ENCODE measurements at regions not wholly inside any gene's neighbourhood (a gene's known extent, or its start where the extent isn't known, plus 50 kb on each side); places are given as distances from the start of the nearest gene placed in this dataset.

- no peak overlapping the region for H3K56ac ChIP-seq (replicated peaks; ENCODE audit: insufficient read length, low read depth, low read length)
- H2BK15ac ChIP-seq (ENCODE audit: low read length) = no peak overlapping the region
- no peak overlapping the region for H3K27ac ChIP-seq (ENCODE audit: low read depth, low read length)
- H3K9ac ChIP-seq (replicated peaks in 1 of 4; ENCODE audit: extremely low read depth in 1 of 4, low read depth in 3 of 4, low read length in 3 of 4) = no peak overlapping the region
- no peaks in the 10 kb centered on the region for H3K79me2 ChIP-seq (ENCODE audit: control insufficient read depth in 1 of 2, insufficient read depth in 2 of 2, low read length in 2 of 2)
- no peak overlapping the region for H2BK20ac ChIP-seq (ENCODE audit: low read length)
- no peak for FAIRE-seq
- H3K18ac ChIP-seq (ENCODE audit: extremely low read depth, low read length) = no peak overlapping the region
- no peaks in the 10 kb centered on the region for H3K4me1 ChIP-seq (replicated peaks in 1 of 4; ENCODE audit: control insufficient read depth in 3 of 4, insufficient read depth in 4 of 4, low read length in 3 of 4)
- POLR2A ChIA-PET (ENCODE audit: partially characterized antibody) = no interaction called here
- H3K79me1 ChIP-seq (ENCODE audit: low read depth, low read length) = no peaks in the 10 kb centered on the region
- H3K27me3 ChIP-seq (replicated peaks in 1 of 4; ENCODE audit: control insufficient read depth in 3 of 4, extremely low read depth in 1 of 4, insufficient read depth in 3 of 4, low read length in 3 of 4) = no peaks in the 10 kb centered on the region
- no peaks in the 10 kb centered on the region for H3K36me3 ChIP-seq (ENCODE audit: control insufficient read depth in 2 of 4, insufficient read depth in 4 of 4, low read length in 3 of 4)
- H4K91ac ChIP-seq (replicated peaks; ENCODE audit: insufficient read length, low read length) = no peak overlapping the region
- no peak overlapping the region for H2BK12ac ChIP-seq (ENCODE audit: low read depth, low read length)
- H3K4me2 ChIP-seq (ENCODE audit: insufficient read depth in 1 of 2, low read depth in 2 of 2, low read length in 2 of 2) = no peak overlapping the region
- CTCF ChIA-PET (ENCODE audit: partially characterized antibody) = interaction anchor here (0.6 to 1.8 kb wide), 2 partner anchors 9 to 137 kb away, joined by 4 to 5 read pairs; no protein-coding TSS in a partner anchor
- no peak overlapping the region for H3K4me3 ChIP-seq (ENCODE audit: extremely low read depth in 1 of 4, insufficient read depth in 2 of 4, low read depth in 3 of 4, low read length in 4 of 4)
- no peak overlapping the region for H3K4ac ChIP-seq (replicated peaks; ENCODE audit: insufficient read length, low read depth, low read length)
- no peak overlapping the region for H4K5ac ChIP-seq (ENCODE audit: insufficient read length, low read depth, low read length)
- H3K14ac ChIP-seq (ENCODE audit: insufficient read length) = no peak overlapping the region
- H4K20me1 ChIP-seq (replicated peaks in 1 of 2; ENCODE audit: control insufficient read depth in 1 of 2, insufficient read depth in 2 of 2, low read length in 2 of 2) = no peaks in the 10 kb centered on the region
- H3K23ac ChIP-seq (ENCODE audit: insufficient read length) = no peak overlapping the region
- no peak overlapping the region for H2BK120ac ChIP-seq (replicated peaks; ENCODE audit: low read depth, low read length)
- no peak overlapping the region for H2AK5ac ChIP-seq (ENCODE audit: low read depth, low read length)
- DNase-seq (ENCODE audit: low read depth in 1 of 2, low spot score in 2 of 2) = no peak
- H4K8ac ChIP-seq (ENCODE audit: extremely low read depth, insufficient read depth, low read length) = no peak overlapping the region
- no peaks in the 10 kb centered on the region for H3K9me3 ChIP-seq (ENCODE audit: insufficient read depth in 2 of 2, low read depth in 1 of 2, low read length in 1 of 2)
- WGBS, 2 experiments (ENCODE audit: extremely low coverage in 1 of 2, insufficient coverage in 1 of 2, insufficient read length in 1 of 2, insufficient replicate concordance in 2 of 2, low coverage in 1 of 2, low lambda C conversion rate in 2 of 2, missing lambda C conversion rate in 1 of 2) = 95% methylated on average over 3 of the region's 3 CpGs; no CpG with 5 or more reads in 1 of the 2 experiments
- H2BK5ac ChIP-seq (ENCODE audit: low read depth, low read length) = no peak overlapping the region
- no peaks in the 10 kb centered on the region for H3K23me2 ChIP-seq (ENCODE audit: low read depth, low read length)
- no peak overlapping the region for H2AFZ ChIP-seq (ENCODE audit: low read length)
- TF ChIP-seq TAF1 (IDR thresholded peaks at IDR 0.05; ENCODE audit: low read depth, low read length) (no peak), NANOG (IDR thresholded peaks at IDR 0.05; ENCODE audit: insufficient read depth, low read depth, low read length, poor library complexity, severe bottlenecking) (no peak), KDM1A (IDR thresholded peaks at IDR 0.05; ENCODE audit: borderline replicate concordance, low read length) (no peak), RXRA (IDR thresholded peaks at IDR 0.05; ENCODE audit: insufficient read depth, low read depth, low read length) (no peak), HDAC2 (IDR thresholded peaks at IDR 0.05; ENCODE audit: borderline replicate concordance in 1 of 2, low read depth in 2 of 2, low read length in 2 of 2) (no peak), SP1 (IDR thresholded peaks at IDR 0.05; ENCODE audit: low read depth, low read length) (no peak), ATF3 (IDR thresholded peaks at IDR 0.05; ENCODE audit: insufficient read depth, low read depth, low read length) (no peak), MAFK (IDR thresholded peaks at IDR 0.05; ENCODE audit: low read depth, low read length) (no peak), SRF (IDR thresholded peaks at IDR 0.05; ENCODE audit: low read depth, low read length) (no peak), ASH2L (IDR thresholded peaks at IDR 0.05; ENCODE audit: low read length) (no peak), KDM5A (IDR thresholded peaks at IDR 0.05; ENCODE audit: low read length) (no peak), YY1 (IDR thresholded peaks at IDR 0.05; ENCODE audit: low read depth, low read length) (no peak), GTF2F1 (IDR thresholded peaks at IDR 0.05; ENCODE audit: borderline replicate concordance, low read depth, low read length) (no peak), CHD1 (IDR thresholded peaks at IDR 0.05; ENCODE audit: low read depth, low read length) (no peak), POU5F1 (IDR thresholded peaks at IDR 0.05; ENCODE audit: low read depth, low read length) (no peak)
Measured at GRCh38 chr5:6937677-6938076, 224.4 kb downstream of the TENT4A start.

All from H1 (cell line).